ENCODE measurements at regions not wholly inside any gene's neighbourhood (a gene's known extent, or its start where the extent isn't known, plus 50 kb on each side); places are given as distances from the start of the nearest gene placed in this dataset.

DNA sequence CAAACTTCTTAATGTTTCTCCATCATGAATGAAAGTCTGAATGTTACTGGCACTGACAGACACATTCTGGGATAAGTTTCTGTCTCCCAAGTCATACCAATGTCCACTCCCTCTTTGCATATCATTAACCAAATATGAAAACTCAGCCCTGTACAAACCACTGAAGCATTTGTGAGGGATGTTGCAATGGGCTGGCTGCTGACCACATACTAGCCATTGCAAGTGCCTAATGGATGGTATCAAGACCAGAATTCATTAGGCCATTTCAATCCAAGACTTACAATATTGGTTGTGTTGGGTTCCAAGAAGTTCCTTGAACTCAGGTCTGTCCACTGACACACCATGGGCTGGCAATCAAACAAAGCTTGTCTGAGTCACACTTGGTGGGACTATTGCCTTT is 73.8 kb downstream of the CBLN2 start:
- DNase-seq (ENCODE audit: low read depth), result no peak
- TF ChIP-seq, protein P1, sequence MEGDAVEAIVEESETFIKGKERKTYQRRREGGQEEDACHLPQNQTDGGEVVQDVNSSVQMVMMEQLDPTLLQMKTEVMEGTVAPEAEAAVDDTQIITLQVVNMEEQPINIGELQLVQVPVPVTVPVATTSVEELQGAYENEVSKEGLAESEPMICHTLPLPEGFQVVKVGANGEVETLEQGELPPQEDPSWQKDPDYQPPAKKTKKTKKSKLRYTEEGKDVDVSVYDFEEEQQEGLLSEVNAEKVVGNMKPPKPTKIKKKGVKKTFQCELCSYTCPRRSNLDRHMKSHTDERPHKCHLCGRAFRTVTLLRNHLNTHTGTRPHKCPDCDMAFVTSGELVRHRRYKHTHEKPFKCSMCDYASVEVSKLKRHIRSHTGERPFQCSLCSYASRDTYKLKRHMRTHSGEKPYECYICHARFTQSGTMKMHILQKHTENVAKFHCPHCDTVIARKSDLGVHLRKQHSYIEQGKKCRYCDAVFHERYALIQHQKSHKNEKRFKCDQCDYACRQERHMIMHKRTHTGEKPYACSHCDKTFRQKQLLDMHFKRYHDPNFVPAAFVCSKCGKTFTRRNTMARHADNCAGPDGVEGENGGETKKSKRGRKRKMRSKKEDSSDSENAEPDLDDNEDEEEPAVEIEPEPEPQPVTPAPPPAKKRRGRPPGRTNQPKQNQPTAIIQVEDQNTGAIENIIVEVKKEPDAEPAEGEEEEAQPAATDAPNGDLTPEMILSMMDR (IDR thresholded peaks at IDR 0.05; ENCODE audit: insufficient read depth, low read length, severe bottlenecking), result no peak

DNA sequence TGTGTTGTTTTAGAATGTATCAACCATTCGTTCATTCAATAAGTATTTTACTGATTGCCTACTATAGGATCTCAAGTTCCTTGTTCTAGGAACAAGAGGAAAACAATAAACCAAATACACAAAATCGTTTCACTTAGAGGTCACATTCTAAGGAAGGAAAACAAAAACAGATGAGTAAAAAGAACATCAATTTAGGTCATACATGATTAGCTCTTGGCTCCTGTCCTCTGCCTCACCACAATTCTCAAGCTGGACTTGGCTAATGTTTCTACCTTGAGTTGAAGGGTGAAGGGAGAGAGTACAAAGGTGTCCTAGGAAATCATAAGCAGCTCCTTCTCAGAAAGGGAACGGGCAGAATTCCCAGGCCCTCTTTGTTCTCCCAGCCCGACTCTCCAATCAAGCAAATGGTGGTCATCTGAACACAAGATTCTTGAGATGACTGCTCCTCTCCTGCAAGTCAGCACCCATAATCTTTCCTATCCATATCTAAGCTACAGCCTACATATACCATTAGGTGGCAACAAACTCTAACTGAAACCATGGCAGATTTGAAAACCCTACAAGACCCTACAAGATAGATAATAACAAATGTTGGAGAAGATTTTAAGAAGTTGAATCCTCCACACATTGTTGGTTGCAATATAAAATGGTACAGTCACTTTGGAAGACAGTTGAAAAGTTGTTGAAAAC is 76.0 kb downstream of the CBLN2 start:
- DNase-seq (ENCODE audit: low read depth) (no peak), FAIRE-seq (no peak)
- TF ChIP-seq, protein P1 (IDR thresholded peaks at IDR 0.05; ENCODE audit: insufficient read depth, low read length, severe bottlenecking), result no peak
- no peak overlapping the region for H3K4me3 ChIP-seq (ENCODE audit: low read depth, low read length)
- H3K36me3 ChIP-seq (ENCODE audit: control insufficient read depth, insufficient read depth, low read length), result no peaks in the 10 kb centered on the region
- H3K27me3 ChIP-seq (ENCODE audit: control insufficient read depth, insufficient read depth, low read length), result no peaks in the 10 kb centered on the region

More for the DNA sequence above, 73.8 kb downstream of the CBLN2 start:
- no peaks in the 10 kb centered on the region for H3K27me3 ChIP-seq (ENCODE audit: control insufficient read depth, insufficient read depth, low read length)
- FAIRE-seq, result no peak
- H3K36me3 ChIP-seq (ENCODE audit: control insufficient read depth, insufficient read depth, low read length), result no peaks in the 10 kb centered on the region
- no peak overlapping the region for H3K4me3 ChIP-seq (ENCODE audit: low read depth, low read length)

DNA sequence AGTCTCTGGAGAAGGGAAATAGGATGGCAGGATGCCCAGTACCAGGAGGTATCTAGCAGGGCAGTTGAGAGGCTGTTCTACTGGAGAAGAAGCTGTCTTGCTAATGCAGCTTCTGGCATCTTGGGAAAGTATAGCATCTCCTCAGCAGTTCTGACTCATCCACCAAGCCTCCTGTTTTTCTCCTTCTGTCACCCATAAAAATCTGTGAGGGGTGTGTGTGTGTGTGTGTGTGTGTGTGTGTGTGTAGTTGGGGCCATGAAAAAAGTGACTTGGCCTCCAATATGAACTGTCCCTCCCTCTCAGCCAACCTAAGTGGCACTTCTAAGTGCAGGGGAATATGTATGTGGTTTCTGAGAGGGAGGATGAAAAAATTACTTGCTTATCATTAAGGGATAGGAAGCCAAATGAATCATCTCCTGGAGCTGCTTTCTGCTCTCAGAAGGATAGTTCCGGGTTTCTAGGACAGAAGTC is 83.9 kb downstream of the CBLN2 start:
- no peak overlapping the region for H3K4me3 ChIP-seq (ENCODE audit: low read depth, low read length)
- no peak for DNase-seq (ENCODE audit: low read depth)
- no peaks in the 10 kb centered on the region for H3K36me3 ChIP-seq (ENCODE audit: control insufficient read depth, insufficient read depth, low read length)
- no peak for FAIRE-seq
- TF ChIP-seq, protein P1 (IDR thresholded peaks at IDR 0.05; ENCODE audit: insufficient read depth, low read length, severe bottlenecking), result no peak
- no peaks in the 10 kb centered on the region for H3K27me3 ChIP-seq (ENCODE audit: control insufficient read depth, insufficient read depth, low read length)

DNA sequence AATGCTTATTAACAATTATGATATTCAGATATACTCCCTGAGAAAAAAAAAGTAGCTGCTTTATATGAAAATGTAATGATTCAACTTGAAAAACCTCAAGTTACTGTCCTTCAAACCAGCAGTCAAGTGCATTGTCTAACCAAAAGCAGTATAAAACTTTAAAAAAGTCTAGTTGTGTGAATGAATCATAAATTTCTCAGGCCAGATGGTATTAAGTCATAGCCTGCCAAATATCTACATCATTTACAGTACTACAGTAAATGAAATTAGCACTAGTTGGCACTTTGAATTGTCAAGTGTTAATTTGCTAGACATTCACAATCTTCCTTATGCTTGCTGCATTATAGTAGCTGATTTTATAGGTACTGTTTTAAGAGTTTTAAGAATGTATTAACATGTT is 85.9 kb downstream of the CBLN2 start:
- TF ChIP-seq, protein P1 (IDR thresholded peaks at IDR 0.05; ENCODE audit: insufficient read depth, low read length, severe bottlenecking), result no peak
- Histone ChIP-seq H3K4me3 (ENCODE audit: low read depth, low read length) (no peak overlapping the region), H3K27me3 (ENCODE audit: control insufficient read depth, insufficient read depth, low read length) (no peaks in the 10 kb centered on the region), H3K36me3 (ENCODE audit: control insufficient read depth, insufficient read depth, low read length) (no peaks in the 10 kb centered on the region)
- no peak for DNase-seq (ENCODE audit: low read depth)
- no peak for FAIRE-seq

DNA sequence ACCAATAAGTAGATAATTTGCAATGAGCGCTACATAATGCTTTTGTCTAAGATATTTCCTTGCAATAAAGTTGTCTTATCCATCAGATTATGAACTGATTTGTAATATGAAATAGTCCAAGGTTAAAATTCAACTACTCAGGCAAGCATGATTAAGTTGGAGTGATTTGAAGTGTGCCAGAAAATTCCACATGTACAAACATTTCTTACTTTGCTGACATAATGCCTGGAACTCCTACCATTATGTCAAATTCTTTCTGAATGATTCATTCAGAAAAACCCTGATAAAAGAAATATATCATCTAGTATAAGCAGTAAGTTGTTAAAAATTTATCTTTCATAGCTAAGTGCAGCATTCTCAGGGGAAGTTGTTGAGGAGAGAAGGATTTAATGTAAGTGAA is 87.3 kb downstream of the CBLN2 start:
- TF ChIP-seq, protein P1 (IDR thresholded peaks at IDR 0.05; ENCODE audit: insufficient read depth, low read length, severe bottlenecking), result no peak
- no peaks in the 10 kb centered on the region for H3K27me3 ChIP-seq (ENCODE audit: control insufficient read depth, insufficient read depth, low read length)
- FAIRE-seq (no peak), DNase-seq (ENCODE audit: low read depth) (peak; percentile 12)
- no peak overlapping the region for H3K4me3 ChIP-seq (ENCODE audit: low read depth, low read length)
- H3K36me3 ChIP-seq (ENCODE audit: control insufficient read depth, insufficient read depth, low read length), result no peaks in the 10 kb centered on the region

DNA sequence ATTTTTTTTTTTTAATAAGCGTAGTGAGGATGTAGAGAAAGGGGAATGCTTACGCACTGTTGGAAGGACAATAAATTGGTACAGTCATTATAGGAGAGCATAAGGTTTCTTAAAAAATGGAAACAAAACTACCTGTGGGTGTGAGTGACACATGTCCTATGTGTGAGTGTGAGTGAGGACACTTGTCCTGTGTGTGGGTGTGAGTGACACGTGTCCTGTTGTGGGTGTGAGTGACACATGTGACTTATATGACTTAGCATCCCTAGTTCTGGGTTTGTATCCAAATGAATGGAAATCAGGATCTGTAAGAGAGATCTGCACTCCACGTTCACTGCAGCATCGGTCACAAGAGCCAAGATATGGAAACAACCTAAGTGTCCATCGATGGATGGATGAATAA is 91.8 kb downstream of the CBLN2 start:
- Histone ChIP-seq H3K27me3 (ENCODE audit: control insufficient read depth, insufficient read depth, low read length) (no peaks in the 10 kb centered on the region), H3K4me3 (ENCODE audit: low read depth, low read length) (no peak overlapping the region), H3K36me3 (ENCODE audit: control insufficient read depth, insufficient read depth, low read length) (no peaks in the 10 kb centered on the region)
- FAIRE-seq, result no peak
- TF ChIP-seq, protein P1 (IDR thresholded peaks at IDR 0.05; ENCODE audit: insufficient read depth, low read length, severe bottlenecking), result no peak
- no peak for DNase-seq (ENCODE audit: low read depth)
